GM12891 (cell line): ENCODE measurements at regions not wholly inside any gene's neighbourhood (a gene's known extent, or its start where the extent isn't known, plus 50 kb on each side); places are given as distances from the start of the nearest gene placed in this dataset.

ENCODE experiments used
- POLR2A ChIP-seq: IDR thresholded peaks from 2 replicates; pipeline ENCODE4 v1.6.1; 2011; ENCODE audit warnings: low read depth, low read length, control low read depth
- POLR2AphosphoS5 ChIP-seq: IDR thresholded peaks from 2 replicates; pipeline ENCODE4 v1.6.1; 2011; ENCODE audit warnings: low read depth, low read length, control low read depth

DNA sequence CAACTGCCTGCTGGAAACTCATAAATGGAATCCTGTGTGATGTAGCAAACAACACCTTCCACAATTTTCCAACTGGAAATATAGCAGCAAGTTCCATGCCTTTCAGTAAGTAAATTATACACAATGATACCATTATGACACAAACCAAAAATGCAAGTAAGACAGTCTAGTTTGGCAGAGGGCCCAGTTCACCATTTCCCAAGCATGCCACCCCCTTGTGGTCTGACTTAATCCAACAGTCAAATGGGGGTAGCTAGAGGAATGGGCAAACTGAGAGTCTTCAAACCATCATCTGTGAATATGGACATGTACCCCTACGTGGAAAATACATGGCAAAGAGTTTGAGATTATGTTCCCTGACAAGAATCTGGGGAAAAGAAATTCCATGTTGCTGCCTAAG lies 137.6 kb upstream of the VWC2 start:
- TF ChIP-seq POLR2AphosphoS5 (no peak), POLR2A (no peak)
